COR-L47 (cell line): ENCODE measurements at regions not wholly inside any gene's neighbourhood (a gene's known extent, or its start where the extent isn't known, plus 50 kb on each side); places are given as distances from the start of the nearest gene placed in this dataset.
"Not testable (repeated sequence)": the region's sequence is repeated elsewhere in the genome, so short reads cannot be mapped to it uniquely, and the experiment has no call there.

Experiments
- DNase-seq: peaks from one replicate; lab custom pipeline; 2025; lab: John Stamatoyannopoulos, UW

GRCh38 chr20:22734946-22735647 is 150.7 kb upstream of the FOXA2 start:
- not testable (repeated sequence) for DNase-seq

- no peak for DNase-seq
Measured at GRCh38 chr20:22740829-22741228, 156.5 kb upstream of the FOXA2 start.

- no peak for DNase-seq
Measured at GRCh38 chr20:22744341-22745193, 160.2 kb upstream of the FOXA2 start.

- no peak for DNase-seq
Measured at GRCh38 chr20:22745194-22745500, 160.8 kb upstream of the FOXA2 start.

- DNase-seq = no peak
Measured at GRCh38 chr20:22746957-22747356, 162.6 kb upstream of the FOXA2 start.

GRCh38 chr20:22752324-22752723 is 168.0 kb upstream of the FOXA2 start:
- no peak for DNase-seq

GRCh38 chr20:22757424-22758183 is 173.2 kb upstream of the FOXA2 start:
- DNase-seq = no peak

GRCh38 chr20:22758815-22759214 is 174.4 kb upstream of the FOXA2 start:
- DNase-seq = no peak

GRCh38 chr20:22762576-22763256 is 178.3 kb upstream of the FOXA2 start:
- no peak for DNase-seq

GRCh38 chr20:22763257-22763906 is 179.0 kb upstream of the FOXA2 start:
- no peak for DNase-seq

GRCh38 chr20:22768266-22769178 is 184.2 kb upstream of the FOXA2 start:
- DNase-seq = no peak

GRCh38 chr20:22770241-22770800 is 185.9 kb upstream of the FOXA2 start:
- no peak for DNase-seq

- no peak for DNase-seq
Measured at GRCh38 chr20:22771706-22772105, 187.3 kb upstream of the FOXA2 start.

GRCh38 chr20:22773344-22773743 is 189.0 kb upstream of the FOXA2 start:
- no peak for DNase-seq

- DNase-seq = no peak
Measured at GRCh38 chr20:22775256-22775655, 190.9 kb upstream of the FOXA2 start.

- DNase-seq = no peak
Measured at GRCh38 chr20:22775671-22776139, 191.3 kb upstream of the FOXA2 start.

GRCh38 chr20:22776369-22776768 is 192.0 kb upstream of the FOXA2 start:
- DNase-seq = no peak

GRCh38 chr20:22779878-22780277 is 195.5 kb upstream of the FOXA2 start:
- DNase-seq = no peak

- no peak for DNase-seq
Measured at GRCh38 chr20:22781869-22782268, 197.5 kb upstream of the FOXA2 start.

- no peak for DNase-seq
Measured at GRCh38 chr20:22789676-22790075, 205.3 kb upstream of the FOXA2 start.
